CD4-positive, alpha-beta T cell treated with Interleukin-4 for 4 hours (primary cell): ENCODE measurements at regions not wholly inside any gene's neighbourhood (a gene's known extent, or its start where the extent isn't known, plus 50 kb on each side); places are given as distances from the start of the nearest gene placed in this dataset.

Experiments used
- DNase-seq: peaks from one replicate; pipeline ENCODE4 v3.0.0-alpha.2; 2020

DNA sequence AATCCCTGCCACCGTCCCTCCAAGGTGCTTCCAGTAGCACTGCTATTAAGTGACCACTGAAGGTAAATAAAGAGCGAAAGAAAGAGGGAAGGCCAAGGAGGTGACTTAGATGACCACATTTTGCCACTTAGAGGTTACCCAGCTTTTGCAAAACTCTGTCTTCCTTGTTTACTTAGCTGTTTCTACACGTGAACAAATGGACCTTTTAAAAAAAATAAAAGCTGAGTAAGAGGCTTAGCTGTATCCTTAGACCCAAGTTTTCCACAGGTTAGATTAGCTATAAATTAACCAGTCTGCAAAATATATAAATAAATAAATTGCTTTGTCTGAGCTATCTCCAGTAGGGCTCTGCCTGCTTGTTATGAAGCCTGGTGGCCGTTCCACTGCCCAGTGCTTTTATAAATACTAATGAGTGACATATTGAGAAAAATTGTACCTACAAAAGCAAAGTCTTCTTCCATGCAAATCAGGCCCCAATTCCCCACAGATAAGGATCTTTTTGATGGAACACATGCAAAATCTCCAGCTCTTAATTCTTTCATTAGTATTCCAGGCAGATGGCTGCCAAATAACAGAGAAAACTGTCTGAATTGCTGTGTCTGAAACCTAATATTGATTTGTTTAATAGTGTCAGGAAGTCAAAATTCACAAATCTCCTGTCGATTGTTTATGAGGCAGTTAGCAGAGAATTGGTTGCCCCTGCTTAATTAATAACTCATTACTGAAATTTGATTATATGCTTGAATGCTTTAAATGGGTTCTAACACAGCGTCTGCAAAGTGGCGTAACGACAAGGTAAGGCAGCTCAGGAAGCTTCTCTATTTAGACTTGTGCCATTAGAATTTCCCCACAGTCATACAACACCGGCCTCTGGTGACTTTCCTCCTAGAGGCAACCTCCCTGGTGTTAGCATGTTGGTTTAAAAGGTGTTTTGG, 176.7 kb downstream of the EMX2 start:
- no peak for DNase-seq

DNA sequence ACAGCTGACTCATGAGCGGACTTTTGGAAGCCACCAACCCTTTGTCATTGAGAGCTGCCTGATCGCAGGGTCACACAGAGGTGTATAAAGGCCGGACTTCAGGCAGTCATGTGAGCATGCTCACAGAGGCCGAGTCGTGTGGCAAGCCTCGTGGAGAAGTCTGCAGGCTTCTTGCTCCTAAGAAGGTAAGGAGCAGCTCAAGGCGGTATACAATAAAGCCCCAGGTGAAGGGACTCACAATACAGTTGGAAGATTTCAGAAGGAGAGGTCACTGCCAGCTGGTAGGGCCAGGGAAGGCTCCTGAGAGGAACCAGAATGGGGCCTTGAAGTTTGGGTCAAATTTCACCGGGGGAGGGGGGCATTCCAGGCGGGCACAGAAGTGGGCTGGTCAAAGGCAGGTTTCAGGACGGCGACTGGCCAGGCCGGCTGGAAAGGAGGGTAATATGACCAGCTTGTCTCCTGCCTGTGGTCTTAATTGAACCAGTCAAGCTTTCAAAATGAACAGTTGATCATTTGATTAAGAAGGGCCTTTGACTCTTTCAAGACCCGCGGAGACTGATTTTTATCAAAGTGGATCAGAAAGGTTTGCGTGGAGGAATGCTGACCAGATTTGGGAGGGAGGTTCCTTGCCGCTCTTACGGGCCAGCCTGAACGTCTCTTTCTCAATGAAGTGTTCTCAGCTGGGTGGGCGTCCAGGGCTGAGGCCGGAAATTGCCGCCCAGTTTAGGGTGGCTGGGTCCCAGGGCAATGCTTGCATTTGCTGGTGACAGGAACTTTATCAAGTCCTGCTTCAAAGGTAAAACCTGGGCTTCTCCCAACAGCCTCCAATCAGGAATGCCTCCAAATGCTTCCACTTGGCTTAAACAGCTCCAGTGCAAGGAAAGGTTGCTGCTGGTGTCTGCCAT, 178.6 kb downstream of the EMX2 start:
- no peak for DNase-seq

DNA sequence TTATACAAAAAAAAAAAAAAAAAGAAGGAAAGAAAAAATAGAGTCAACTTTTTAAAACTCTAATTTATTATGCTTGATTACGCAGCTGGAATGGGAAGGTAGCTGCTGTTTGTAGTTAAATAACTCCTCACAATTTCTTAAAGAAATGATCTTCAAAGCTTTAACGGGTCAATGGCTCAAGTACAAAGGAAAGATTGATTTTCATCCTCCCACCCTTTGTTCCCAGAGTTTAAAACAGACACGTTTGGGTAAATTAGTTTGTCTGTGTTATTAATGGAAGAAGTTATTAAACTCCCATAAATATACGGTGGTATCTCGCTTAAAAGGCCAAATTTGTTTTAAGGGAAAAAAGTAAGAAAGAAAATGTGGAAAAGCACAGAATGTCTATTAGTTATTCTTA, 179.3 kb downstream of the EMX2 start:
- no peak for DNase-seq

DNA sequence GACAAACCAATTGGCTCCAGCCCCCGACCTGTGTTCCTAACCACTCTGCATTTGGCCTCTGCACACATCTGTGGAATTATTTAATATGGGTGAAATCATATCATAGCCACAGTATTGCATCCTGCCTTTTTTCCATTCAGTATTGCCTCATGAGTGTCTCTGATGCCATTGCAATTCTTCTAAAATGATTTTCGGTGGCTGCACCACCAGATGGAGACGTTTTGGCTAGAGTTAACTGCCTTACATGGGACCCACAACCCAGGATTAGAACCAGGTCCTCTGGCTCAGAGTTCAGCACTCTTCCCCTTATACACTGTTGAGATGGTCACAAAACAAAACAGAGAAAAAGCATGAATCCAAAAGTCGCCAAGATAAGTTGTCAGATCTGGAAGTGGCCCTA, 180.8 kb downstream of the EMX2 start:
- no peak for DNase-seq

DNA sequence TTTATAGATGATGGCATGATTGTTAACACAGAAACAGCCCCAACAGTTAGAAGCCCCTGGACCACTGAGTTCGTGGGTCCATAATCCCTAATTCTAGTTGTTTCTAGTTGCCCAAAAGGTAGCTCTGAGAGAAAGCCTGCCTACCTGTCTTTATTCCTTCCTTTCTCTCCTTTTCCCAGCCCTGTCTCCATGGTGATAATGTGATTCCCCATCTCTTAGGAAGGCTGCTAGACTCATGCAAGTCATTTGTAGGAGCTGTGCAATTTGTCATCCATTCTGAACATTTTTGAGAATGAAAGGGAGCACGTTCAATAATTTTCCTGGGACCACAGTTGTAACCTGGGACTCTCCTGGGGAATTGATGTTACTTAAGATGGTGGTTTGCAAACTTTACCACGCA, 183.4 kb downstream of the EMX2 start:
- DNase-seq = no peak

DNA sequence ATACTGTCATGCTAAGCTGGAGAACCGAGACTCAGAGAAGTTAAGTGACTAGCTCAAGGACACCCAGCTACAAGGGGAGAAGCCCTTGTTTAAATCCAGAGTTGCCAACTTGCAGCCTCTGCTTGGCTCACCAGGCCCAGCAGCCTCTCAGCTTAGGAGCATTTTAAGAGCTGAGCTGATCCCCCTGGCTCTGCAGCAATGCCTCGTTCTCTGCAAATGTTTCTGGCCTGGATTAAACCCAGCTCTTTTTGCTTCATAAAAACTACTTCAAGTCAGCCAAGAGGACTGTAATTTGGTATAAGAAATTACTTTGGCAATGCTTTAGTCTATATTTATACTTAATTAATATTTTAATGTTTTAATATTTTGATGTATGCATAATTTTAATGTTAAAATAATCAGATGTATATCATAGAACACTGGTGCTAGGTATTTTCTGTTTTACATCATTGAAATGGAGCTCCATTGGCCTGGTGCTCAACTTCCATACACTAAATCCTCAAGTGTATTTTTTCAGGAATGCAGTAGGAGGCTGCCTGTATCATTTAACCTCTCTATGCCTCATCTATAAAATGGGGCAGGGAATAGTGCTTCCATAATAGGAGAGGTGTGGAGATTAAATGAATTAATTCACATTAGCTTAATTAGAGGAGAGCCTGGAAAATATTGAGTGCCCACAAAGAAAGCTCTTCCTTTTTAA, 184.2 kb downstream of the EMX2 start:
- no peak for DNase-seq

DNA sequence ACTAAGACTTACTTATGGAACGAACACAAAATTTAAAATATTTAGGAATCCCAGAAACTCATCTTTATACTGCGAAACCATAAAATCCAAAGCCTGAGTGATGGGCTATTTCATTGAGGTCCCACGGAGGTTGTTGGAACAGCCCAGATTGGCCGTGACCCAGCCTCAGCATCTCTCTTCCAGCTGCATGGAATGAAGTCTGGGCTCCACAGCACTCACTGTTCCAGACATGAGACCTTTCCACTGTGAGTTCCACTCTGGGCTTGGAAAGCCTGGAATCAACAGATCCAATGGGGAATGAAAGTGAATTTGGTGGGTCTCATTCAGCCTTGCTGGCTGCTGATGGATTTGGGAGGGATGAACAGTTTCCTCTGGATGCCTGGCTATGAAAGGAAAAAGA, 184.9 kb downstream of the EMX2 start:
- no peak for DNase-seq

DNA sequence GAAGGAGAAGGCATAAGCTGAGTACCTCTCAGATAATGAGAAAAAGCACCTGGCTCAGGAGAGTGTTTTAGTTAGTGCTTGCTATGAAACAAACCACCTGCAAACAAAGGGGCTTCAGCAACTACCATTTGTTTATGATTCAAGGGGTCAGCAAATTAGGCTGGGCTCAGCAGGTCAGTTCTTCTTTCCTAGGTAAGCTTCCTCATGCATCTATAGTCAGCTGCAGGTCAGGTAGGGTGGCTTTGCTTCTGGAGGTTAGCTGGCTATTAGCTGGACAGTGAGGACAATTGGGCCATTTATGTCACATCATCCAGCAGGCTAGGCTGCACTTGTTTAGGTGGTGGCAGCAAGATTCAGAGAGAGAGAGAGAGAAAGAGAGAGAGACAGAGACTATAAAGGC, 185.5 kb downstream of the EMX2 start:
- DNase-seq = no peak

DNA sequence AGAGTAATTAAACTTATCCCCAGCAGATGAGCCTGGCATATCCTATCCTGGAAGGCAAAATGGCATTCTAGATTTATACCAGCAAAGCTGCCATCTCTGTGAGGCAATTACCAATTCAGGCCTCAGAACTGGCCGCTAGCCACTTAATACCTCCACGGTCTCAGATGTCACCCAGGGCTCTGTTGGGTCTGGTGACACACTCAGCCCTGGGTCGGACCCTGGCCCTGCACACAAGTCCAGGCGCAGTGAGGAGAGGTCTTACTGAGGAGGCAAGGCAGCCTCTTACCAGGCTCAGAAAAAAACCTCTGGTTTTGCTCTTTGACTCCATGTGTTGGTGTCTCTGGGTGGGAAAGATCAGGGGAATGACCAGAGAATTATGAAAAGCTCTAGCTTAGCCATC, 186.6 kb downstream of the EMX2 start:
- DNase-seq = no peak

DNA sequence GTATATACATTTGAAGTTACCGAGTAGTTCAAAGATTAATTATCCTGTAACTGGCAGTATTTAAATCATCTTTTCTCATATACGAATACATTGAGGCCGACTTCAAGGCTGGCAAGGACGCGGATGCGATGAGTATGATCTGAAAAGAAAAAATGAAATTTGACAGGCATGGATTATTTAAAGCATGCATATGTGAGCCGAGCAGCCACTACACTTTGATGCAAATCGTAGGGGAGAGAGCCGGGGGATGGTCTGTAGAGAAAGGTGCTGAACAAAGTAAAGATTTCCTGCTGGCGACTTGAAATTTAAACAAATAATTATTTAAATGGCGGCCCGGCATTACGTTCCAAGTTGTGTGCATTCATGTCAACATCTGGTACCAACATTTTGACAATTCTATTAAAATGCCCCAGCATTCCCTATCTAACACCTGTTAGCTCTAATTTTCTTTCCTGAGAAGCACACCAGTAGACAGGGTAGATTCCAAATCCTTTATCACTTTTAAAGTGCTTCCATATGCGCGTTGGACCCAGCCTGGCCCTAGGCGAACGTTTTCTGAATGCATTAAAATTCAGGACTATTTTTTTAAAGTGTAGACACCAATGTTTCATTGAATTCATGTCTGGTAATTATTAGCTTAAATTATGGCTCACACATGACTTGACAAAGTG, 188.7 kb downstream of the EMX2 start:
- no peak for DNase-seq

DNA sequence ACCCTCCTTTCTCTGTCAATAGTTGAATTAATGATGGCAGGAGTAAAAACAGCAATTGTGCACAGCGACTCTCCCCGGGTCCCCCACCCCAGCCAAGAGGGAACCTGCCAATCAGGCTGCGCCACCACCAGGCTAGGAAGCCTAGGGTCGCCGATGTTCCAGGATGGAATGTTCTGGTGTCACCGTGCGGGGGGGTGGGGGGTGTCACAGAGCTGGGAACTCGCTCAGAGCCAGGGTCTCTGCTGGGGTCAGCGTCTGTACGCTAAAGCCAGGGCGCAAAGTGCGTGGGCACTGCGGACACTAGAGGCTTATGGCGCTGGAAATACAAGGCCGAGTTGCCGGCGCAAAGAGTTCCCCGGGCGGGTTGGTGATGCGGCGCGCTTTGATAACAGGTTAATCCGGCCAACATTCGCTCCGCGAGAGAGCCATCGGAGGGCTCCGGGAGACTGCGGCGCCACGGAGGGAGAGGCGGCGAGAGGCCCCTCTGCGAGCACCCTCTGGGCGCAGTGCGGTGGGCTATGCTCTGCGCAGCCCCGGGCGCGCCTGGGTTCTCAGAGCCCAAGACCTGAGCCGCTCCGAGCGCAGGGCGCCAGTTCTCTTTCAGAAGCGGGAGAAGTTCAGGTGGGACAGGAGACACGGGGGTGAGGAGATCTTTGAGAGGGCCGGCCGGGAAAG, 192.3 kb downstream of the EMX2 start:
- DNase-seq = no peak

DNA sequence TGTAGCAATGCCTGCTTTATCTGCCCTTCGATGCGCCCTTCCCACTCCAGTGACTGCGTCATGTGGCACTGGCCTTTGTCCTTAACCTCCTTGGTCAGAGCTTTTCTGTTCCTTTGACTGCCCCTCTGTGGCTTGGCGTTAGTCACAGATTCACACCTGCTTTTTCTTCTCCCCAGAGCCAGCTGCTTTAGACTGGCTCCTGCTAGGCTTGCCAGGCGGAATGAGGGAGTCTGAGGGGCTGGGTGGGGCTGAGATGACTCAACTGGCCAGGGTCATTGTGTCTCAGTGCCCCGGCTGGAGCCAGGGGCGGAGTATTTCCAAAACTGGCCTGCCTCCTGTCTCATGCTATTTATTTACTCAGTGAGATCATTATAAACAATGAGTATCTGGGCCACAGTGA, 194.1 kb downstream of the EMX2 start:
- DNase-seq = no peak

DNA sequence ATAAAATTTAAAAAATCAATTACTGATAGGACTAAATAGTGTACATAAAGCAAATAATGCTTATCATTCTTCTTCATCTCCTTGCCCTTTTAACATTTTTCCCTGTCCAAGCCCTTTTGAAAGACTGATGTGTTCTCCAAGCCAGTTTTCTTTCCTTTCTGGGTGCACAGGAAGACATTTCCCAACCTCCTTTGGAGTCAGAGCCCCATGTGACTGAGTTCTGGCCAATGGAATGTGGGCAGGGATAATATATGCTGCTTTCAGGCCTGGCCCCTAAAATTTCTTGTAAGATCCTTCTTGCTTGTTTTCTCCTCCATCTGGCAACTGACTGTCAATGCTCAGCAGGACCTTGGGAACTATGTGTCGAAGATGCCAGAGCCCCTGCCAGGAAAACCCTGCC, 197.5 kb downstream of the EMX2 start:
- DNase-seq = no peak

DNA sequence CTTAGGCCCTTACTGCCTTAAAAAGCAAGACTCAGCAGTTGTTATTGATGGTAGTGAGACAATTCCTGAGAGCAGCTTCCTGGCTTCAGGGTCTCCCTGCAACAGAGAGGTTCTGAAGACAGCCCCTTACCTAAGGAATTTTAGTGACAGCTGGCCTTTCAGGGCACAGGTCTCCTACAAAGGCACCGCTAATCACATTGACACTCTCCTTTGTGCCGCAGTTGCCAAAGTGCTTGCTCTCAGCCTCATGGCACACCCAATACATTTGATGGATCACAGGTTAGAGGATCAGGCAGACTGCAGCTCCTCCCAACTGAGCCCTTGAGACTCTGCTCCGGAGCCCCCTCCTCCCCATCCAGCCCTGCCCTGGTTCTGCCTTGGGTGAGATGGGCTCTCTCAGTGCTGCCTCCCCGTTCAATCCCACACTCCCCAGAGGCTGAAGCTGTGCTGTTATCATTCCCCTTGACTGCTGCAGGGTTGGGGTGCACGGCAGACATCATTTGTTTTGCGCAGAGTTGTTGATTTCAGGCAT, 198.2 kb downstream of the EMX2 start:
- DNase-seq = no peak

DNA sequence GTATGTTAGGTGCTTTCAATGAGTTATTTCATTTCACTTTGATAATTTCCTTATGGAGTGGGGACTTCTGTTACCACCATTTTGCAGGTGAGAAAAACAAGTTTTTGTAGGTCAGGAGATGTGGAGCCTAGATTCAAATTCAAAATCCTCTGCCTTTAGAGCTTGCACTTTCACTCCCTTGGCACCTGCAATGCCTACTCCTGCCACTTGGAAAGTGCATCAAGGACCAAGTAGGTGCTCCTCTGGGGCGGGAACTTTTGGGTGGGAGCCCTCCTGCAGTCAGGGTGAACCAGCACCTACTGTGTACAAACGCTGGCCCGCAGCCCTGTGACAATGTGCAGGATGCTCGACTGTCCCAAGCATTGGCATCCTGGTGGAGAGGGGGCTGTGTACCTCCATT, 199.0 kb downstream of the EMX2 start:
- DNase-seq = no peak

DNA sequence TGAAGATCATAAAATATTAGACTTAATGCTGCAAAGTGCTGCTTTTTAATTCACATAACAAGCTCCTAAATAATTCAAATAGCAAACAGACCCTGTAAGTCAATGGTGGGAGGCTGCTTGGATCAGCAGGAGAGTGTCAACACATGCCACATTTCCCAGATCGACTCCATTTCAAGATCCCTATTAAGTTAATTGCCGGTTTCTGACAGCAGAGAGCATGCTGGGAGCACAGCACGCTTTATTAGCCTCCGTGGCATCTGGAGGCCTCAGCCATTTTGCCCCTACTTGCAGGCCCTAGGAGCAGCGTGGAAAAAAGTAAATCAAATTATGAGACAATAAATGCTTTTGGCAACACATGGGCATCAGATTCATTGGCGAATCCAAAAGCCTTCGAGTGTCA, 201.0 kb downstream of the EMX2 start:
- DNase-seq = no peak

DNA sequence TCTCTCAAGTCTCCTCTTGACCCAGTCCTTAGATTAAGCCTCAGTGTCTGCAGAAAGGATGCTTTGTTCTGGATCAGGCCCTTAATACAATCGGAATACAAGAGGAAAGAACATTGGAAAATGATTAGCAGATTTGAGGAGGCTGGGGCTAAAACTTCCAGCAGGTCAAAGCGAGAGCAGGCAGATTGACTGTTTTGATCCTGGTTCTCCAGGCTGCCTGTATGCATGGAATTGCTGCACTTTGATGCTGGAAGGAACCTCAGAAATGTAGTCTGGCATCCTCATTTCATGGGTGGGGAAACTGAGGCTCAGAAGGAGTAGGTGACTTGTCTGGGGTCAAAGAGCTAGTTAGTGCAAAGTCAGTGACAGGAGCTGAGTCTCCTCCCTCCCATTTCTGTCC, 202.8 kb downstream of the EMX2 start:
- DNase-seq = no peak

DNA sequence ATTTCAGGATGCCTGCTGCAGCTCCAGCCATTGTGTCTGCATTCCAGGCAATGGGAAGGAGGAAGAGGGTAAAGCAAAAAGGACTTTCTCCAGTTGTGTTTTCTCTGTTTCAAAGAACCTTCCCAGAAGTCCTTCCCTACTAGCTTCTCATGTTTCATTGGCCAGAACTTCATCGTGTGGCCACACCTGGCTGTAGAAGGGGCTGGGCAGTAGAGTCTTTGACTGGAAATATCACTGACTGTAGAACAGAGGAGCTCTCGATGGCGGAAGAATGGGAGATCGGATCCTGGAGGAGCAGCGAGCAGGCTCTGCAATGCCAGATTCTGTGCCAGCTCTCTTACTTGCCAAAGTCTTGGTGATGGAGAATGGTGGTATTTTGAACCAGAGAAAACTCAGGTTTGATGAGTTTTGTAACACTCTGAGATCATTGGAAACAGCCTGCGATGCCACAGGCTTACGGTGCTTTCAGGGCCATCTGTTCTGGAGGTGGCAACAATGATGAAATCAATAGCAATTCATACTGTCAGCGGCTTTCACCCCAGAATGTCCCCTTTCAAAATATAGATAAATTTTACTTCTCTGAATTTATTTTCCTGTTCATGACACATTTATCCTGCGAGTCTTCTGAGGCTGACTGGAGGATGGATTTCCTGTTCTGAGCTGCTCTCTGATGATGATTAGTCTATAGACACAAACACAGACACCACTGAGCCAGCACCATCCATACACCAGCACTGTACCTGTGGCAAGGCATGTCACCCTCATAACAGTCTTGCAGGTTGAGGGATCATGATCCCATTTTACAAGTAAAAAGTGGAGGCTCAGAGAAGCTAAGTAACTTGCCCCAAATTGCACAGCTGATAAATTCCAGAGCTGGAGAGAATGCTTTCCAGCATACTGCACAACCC, 204.2 kb downstream of the EMX2 start:
- DNase-seq = no peak

DNA sequence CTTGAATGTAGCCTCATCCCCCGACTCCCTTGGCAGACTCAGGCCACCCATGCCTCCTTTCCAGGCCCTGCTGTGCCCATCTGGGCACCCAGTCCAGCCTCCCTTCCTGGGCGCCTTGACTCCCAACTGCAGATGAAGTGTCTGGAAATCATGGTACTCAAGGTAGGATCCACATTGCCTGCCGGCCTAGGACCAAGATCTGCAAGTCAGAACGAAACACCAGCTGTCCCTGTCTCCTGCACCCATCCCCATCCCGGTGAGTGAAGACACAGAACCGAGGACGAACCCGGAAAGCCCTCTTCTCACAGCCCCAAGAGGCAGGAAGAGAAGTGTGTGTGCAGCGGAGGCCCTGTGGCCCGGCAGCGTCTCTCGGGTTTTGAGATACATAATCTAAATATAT, 205.1 kb downstream of the EMX2 start:
- no peak for DNase-seq

DNA sequence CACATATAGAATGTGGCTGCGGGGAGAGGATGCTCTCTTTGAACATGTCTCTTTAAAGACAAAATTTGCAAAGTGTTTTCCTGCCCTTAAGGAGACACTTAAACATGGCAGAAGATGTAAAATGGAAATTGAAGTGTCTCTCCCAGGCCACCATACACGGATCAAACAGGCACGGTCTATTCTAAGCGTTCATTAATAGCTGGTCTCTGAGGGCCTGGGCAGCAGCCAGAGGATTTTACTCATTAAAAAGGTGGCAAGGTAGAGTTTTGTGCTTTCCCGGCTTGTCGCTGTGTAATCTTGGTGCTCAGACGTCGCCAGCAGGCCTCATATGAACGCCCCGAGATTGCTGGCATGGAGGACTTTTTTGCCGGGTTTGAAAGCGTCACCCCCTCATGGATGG, 205.5 kb downstream of the EMX2 start:
- no peak for DNase-seq

DNA sequence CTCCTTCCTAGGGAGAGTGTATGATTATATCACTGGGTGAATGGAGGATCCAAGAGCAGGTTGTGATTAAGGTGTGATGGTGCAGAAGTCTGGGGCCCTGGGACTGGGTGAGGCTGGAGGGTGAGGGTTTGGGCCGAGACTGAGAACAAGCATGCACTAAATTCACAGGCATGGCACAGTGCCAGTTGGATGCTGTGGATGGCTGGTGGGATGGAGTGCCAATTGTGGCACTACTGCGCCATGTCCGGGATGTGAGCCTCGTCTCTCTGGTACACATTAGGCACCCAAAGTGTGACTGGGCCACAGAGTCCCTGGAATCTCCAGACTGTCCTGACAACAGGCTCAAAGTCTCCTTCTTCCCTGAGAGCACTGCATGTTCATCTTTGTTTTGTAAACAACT, 208.1 kb downstream of the EMX2 start:
- DNase-seq = no peak
